Gastroesophageal sphincter (tissue), 3 donors: ENCODE measurements at regions not wholly inside any gene's neighbourhood (a gene's known extent, or its start where the extent isn't known, plus 50 kb on each side); places are given as distances from the start of the nearest gene placed in this dataset.

ENCODE experiments used
- CTCF ChIP-seq, 4 experiments: fragments of 200-600 bp in 2 of 4; fragments of 450-650 bp in 2 of 4; sonication (generic) in 1 of 4; IDR thresholded peaks; one replicate each; pipeline ENCODE4 v1.5.1; 2017 to 2019; ENCODE audit warnings: antibody characterized with exemption in 4 of 4, mild to moderate bottlenecking in 2 of 4, moderate library complexity in 2 of 4
- POLR2A ChIP-seq, 2 donors: fragments of 450-650 bp; IDR thresholded peaks; one replicate each; pipeline ENCODE4 v1.6.1; 2017; ENCODE audit warnings: antibody characterized with exemption in 2 of 2, mild to moderate bottlenecking in 2 of 2, moderate library complexity in 1 of 2

- TF ChIP-seq CTCF (IDR thresholded peaks at IDR 0.05) (no peak), POLR2A (IDR thresholded peaks at IDR 0.05) (no peak)
These were observed 283.0 kb upstream of the RTL1 start for GRCh38 chr14:101186544-101186943.
